ENCODE measurements at regions not wholly inside any gene's neighbourhood (a gene's known extent, or its start where the extent isn't known, plus 50 kb on each side); places are given as distances from the start of the nearest gene placed in this dataset.

DNA sequence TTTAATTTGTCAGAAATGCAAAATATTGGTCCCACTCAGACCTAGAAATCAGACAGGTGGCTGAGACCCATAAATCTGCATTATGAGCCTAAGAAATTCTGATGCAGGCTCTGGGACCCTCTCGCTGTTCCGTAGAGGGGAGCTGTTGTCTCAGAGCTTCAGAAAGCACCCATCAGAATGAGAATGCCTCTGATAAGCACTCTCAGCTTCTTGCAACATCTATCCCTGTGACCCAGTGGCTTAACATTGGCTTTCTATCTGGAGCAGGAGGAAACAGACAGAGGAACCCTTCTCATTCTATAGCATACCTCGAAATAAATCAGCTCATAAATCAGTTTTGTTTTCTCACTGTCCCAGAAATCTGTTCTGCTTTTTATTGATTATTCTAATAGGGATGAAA, 184.6 kb upstream of the SP4 start:
- ChIA-PET CTCF (no interaction called here), POLR2A (no interaction called here)
- no peak for TF ChIP-seq CTCF (IDR thresholded peaks at IDR 0.05; ENCODE audit: control extremely low read depth, extremely low read depth, low read depth, missing control alignments)

GRCh38 chr7:21251151-21251800, 176.6 kb upstream of the SP4 start:
- CTCF ChIA-PET, result interaction anchor here (0.8 to 2.1 kb wide), 7 partner anchors 9 to 1503 kb away, joined by 3 to 5 read pairs (median 3); no protein-coding TSS in a partner anchor
- no peak for TF ChIP-seq CTCF (IDR thresholded peaks at IDR 0.05; ENCODE audit: control extremely low read depth, extremely low read depth, low read depth, missing control alignments)
- no peak for DNase-seq (ENCODE audit: extremely low spot score)
- POLR2A ChIA-PET, result interaction anchor here (0.5 kb wide), 1 partner anchor 10 kb away, joined by 4 read pairs; no protein-coding TSS in a partner anchor

More for the DNA sequence above, 184.6 kb upstream of the SP4 start:
- no peak for DNase-seq (ENCODE audit: extremely low spot score)

DNA sequence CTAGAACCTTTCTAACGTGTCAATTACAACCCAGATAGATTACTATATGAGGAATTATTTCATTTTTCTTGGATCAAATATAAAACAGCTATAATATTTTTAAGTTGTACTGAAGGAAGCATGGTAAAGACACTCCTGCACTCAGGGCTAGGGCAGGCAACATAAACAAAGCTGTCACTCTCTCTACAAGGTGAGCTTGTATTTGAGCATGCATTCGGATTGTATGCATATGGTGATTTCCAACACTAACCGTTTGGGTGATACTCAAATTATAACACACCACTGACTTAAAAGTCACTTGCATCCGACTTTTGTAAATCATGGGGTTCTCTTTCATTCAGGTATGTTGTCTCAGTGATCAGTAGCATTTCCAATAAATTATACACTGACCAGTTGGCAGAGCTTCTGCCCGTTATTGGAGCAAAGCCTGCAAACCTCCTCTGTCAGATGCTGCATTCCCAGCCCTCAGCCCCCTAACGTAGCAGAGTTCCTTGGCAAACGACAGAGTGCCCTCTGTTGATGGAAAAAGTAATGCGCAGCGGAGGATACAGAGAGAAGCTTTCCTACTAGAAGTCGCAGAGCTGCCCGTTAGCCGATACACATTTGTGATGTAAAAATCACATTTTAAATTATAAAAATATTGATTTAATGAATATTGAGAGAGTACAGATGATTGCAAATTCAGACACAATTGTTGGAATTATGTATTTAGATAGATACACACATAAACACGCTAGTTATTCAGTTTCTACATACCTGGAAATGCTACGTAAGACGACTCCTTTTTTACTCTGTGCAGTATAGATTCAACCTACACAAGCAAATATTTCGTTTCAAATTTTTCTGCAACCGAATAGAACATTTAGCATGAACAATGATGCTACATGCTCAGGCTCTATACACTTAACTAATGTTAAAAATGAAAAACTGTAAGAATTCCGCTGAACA, 173.9 kb upstream of the SP4 start:
- CTCF ChIA-PET, result interaction anchor here (0.8 to 5.5 kb wide), 16 partner anchors 9 to 1540 kb away, joined by 3 to 31 read pairs (median 5); partner anchors contain the start of gene SP4
- DNase-seq (ENCODE audit: extremely low spot score), result peak; percentile 33
- POLR2A ChIA-PET, result no interaction called here
- peak; percentile 58 for TF ChIP-seq CTCF (IDR thresholded peaks at IDR 0.05; ENCODE audit: control extremely low read depth, extremely low read depth, low read depth, missing control alignments)

DNA sequence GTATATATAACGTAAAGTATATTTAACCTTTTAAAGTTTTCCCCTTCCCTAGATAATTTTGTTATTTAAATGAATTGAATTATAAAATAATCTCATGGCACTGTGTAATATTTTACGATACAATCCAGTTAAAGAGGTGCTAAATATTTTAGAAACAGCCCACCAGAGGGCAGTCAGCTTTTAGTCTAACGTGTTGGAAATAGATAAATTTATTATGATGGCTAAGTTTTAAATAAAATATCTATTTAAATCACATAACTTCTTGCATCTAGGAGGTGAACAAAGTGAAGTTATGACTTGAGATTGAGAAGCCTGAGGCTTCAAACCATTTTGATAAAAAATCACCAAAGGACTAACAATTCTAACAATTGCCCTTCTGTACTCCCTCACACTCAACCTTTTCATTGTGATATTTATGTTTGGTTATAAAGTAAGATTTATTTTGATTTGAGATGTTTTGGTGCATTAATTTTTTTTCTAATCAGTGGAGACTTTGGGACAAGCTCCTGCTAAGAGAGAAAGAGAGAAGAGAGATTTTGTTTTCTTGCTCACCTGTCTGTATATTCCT, 171.5 kb upstream of the SP4 start:
- no peak for DNase-seq (ENCODE audit: extremely low spot score)
- ChIA-PET POLR2A (no interaction called here), CTCF (interaction anchor here (0.6 to 5.5 kb wide), 13 partner anchors 8 to 828 kb away, joined by 3 to 31 read pairs (median 4); no protein-coding TSS in a partner anchor)
- TF ChIP-seq CTCF (IDR thresholded peaks at IDR 0.05; ENCODE audit: control extremely low read depth, extremely low read depth, low read depth, missing control alignments), result peak; percentile 35

- DNase-seq (ENCODE audit: extremely low spot score), result no peak
- no peak for TF ChIP-seq CTCF (IDR thresholded peaks at IDR 0.05; ENCODE audit: control extremely low read depth, extremely low read depth, low read depth, missing control alignments)
- POLR2A ChIA-PET, result interaction anchor here (0.7 kb wide), 1 partner anchor 9 kb away, joined by 4 read pairs; no protein-coding TSS in a partner anchor
- CTCF ChIA-PET, result interaction anchor here (1.0 to 3.3 kb wide), 7 partner anchors 10 to 821 kb away, joined by 3 to 16 read pairs (median 4); partner anchors contain the start of gene SP4
Measured at GRCh38 chr7:21260939-21261338, 166.9 kb upstream of the SP4 start.
